ENCODE measurements at regions not wholly inside any gene's neighbourhood (a gene's known extent, or its start where the extent isn't known, plus 50 kb on each side); places are given as distances from the start of the nearest gene placed in this dataset.

DNA sequence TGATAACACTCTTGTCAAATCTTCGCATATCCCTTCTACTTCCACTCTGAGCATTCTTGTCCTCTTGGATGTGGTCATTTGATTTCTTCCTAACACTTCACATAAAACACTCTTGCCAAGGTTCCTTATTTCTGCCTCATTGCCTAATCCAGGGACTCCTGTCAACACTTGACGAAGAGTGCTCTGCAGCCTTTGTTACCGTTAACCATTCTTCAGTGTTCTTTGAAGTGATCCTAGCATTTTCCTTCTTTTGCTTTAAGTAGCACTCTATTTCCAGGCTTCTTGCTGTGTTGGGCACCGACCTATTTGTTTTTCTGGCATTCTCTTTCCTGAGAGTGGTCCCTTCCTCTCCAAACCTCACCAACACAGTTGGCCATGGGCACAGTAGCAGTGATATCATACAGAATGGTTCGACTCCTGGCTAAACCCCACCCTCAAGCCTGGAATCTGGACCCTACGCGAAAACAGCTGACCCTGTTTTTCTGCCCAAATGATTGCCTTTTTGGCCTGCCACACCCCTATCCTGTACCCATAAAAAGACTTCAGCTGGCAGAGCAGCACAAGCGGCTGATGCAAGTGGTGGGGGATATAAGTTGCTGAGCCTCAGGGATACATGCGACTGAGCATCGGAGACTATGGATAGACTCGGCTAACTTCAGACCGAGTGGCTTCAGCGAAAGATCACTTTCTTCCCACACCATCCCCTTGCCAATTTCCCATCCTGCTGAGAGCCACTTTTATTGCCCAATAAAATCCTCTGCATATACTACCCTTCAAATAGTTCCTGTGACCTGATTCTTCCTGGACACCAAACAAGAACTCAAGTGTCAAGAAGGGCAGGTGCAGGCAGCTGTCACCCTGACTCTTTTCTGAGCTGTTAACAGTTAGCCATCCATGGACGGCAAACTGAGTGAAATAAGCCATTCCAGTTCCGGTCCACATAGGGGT is 820.6 kb downstream of the CCSER2 start:
- DNase-seq, result no peak

DNA sequence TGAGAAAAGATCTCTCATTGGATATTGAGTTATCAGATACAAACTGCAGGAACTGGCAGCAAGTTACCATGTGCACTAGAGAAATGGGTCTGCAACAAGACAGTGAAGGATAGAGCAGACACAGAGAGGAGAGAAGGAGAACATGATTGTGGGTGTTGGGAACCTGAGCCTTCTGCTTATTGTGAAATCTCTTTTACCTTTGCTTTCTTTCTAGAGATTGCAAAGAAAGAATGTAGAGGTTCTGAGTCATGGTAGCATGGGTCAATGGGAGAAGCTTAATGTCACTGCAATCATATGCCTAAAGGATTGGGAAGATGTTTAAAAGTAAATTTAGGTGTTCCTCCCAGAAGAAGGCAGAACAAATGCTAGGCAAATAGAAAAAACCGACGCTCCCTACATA is 821.4 kb downstream of the CCSER2 start:
- no peak for DNase-seq

GRCh38 chr10:85151506-85151905 is 823.1 kb downstream of the CCSER2 start:
- DNase-seq, result no peak

DNA sequence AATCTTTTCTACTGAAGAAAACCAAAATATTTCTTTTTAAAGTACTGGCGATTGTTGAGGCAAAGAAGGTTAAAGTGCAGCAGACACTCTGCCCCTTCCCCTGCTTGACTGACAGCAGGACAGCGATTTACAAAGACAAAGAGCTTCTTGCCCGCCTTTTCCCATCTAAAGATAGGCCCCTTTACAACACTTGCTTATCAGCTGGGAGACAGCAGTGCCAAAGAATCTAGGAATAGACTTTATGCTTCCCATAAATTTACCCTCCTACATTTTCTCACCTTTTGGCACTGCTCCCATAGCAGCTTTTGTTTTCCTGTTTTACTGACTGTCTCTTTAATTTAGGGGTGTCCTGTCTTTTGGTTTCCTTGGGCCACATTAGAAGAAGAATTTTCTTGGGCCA is 824.1 kb downstream of the CCSER2 start:
- no peak for DNase-seq

- no peak for DNase-seq
Observed at GRCh38 chr10:85152911-85153310, 824.5 kb downstream of the CCSER2 start.

GRCh38 chr10:85157206-85157605 is 828.8 kb downstream of the CCSER2 start:
- DNase-seq, result no peak

GRCh38 chr10:85168243-85168642 is 839.9 kb downstream of the CCSER2 start:
- DNase-seq, result no peak

DNA sequence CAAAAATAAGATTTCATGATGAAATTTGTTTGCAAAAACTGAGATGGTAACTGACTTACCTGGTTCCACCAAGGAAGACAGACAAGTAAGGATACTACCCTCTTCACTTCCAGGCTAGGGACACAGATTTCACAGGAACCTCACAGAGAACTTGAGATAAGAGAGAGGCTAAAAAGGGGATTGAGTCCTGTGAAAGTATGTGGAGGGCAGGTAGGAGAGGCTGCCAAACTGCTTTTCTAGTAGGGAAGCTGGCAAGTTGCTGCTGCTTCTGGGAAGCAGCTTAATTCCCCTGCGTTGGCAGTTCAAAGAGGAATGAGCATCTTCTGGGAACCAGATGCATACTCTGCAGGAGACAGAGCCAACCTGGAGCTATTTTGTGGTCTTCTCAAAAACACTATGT is 841.6 kb downstream of the CCSER2 start:
- no peak for DNase-seq

GRCh38 chr10:85175635-85176034 is 847.2 kb downstream of the CCSER2 start:
- DNase-seq, result no peak

- no peak for DNase-seq
Observed at GRCh38 chr10:85177767-85178166, 849.4 kb downstream of the CCSER2 start.

DNA sequence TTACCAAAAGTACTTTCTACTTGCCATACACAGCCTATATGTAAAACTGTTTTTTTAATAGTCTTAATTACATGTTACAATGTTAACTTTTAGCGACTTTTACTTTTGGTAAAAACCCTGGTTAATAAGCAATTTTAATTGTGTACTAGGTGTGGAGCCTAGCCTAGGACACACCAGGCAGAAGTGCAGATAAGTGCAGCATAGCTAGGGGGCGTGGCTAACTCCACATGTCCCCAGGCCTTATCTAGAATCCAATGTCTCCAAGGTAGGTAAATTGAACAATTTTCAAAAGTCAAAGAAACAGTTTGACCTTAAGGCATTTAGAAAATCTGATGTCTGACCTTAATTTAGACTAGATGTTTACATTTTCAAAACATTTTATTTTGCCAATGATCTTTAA is 858.7 kb downstream of the CCSER2 start:
- no peak for DNase-seq

DNA sequence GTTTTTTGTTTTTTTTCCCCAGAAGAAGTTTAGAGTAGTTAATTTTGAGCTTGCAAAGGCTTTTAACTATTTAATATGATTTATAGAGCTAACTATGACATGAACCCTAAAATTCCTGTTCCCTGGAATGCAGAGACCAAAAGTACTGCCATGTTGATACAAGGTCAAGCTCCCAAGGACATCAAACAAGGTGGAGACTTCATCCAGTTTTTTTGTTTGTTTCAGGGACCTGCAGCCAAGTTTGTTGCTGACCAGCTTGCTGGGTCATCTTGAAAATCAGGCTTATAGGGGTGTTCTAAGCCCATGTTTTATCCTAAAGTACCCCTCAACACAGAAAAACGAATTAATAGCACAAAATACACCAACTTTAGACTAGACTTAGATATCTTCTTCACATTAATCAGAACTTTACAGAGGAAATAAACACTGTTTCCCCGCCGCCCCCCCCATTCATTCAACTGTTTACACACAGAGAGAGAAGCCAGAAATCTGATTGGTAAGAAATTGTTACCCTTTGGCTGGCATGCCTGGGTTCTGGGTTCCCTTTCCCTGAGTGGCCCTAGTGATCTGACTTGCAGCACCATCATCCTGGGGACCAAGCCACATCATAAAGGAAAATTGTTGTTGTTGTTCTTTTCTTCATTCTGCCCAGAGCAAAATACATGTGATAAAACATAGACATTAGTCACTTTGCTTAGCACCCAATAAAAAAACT is 860.5 kb downstream of the CCSER2 start:
- no peak for DNase-seq

DNA sequence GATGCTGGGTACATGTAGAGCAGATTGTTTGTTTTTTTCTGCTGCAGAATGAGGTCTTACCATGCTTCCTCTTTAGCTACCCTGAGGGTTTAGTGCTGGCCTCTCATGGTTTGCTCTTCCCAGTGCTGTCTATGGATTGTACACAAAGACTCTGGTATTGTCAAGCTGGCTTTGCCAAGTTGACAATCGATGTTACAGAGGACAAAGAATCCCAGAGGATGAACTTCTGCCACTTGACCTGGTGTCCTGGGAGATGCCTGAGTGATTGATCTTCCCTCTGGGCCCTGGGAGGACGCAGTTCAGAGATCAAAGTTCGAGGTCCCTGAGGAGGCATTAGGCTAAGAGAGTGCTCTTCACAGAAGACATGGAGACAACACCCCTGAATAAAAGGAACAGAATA is 865.4 kb downstream of the CCSER2 start:
- DNase-seq, result no peak

- DNase-seq, result no peak
Observed at GRCh38 chr10:85194706-85195105, 866.3 kb downstream of the CCSER2 start.

GRCh38 chr10:85195596-85195995 is 867.2 kb downstream of the CCSER2 start:
- no peak for DNase-seq

GRCh38 chr10:85204814-85205213 is 876.4 kb downstream of the CCSER2 start:
- DNase-seq, result no peak

- DNase-seq, result no peak
Observed at GRCh38 chr10:85212526-85212925, 884.1 kb downstream of the CCSER2 start.

DNA sequence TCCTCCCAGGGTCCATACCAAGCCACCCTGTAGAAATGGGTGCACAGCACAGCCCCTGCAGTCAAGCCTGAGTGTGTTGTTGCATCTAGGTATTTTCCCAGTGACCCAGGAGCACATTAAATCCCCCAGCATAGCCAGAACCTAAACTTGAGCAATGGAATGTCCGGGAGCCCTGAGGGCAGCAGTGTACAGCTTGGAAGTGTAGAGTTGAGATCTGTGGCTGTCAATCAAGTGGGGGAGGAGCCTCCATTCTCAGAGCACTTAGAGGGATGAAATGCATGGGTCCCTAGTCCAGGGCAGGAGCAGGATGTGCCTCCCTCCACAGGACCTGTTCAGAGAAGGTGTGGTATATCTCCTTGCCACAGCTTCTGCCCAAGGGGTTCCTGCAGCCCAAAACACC is 885.1 kb downstream of the CCSER2 start:
- DNase-seq, result no peak

- DNase-seq, result no peak
Observed at GRCh38 chr10:85222300-85222699, 893.9 kb downstream of the CCSER2 start.

DNA sequence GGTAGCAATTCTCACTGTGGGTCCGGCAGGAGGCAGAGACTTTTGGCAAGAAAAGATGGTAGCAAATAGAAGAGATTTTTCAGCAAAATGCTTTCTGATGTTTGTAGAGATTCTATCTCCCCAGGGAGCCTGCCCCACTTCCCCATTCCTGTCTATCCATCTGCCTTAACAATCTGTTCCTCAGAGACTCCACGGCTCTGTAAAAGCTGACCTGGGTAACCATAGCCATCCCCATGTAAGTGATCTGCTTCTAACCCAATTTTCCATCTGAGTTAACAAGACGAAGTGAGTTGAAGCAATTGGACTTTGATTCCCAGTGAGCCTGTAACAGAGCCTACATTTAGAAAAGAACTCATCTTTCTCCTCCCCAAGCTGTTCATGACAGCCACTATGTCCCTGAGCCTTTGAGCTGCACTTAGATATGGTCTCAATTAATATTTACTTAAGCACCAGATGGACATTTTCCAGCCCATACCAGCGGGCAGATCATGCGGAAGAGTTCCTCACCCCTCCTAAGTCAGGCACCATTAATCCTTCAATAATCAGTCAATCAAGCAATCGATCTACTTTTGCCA is 896.1 kb downstream of the CCSER2 start:
- DNase-seq, result no peak

DNA sequence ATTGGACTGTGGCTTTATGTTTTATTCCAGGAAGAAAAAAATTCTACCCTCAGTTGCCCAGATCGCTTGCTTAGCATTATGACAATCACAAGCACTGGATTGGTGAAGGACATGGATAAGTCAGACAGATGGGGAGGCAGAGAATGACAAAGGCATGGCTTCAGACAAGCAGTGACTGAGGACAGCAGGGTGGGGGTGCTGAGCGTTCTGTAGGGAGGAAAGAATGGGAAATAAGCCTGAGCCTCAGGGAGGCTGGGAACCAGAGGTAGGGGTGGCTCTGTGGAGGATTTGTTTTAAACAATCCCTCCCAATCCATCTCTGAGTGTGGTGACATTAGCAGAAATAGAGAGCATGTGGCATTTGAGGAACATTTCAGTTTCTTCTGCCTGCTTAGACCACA is 896.9 kb downstream of the CCSER2 start:
- DNase-seq, result no peak

DNA sequence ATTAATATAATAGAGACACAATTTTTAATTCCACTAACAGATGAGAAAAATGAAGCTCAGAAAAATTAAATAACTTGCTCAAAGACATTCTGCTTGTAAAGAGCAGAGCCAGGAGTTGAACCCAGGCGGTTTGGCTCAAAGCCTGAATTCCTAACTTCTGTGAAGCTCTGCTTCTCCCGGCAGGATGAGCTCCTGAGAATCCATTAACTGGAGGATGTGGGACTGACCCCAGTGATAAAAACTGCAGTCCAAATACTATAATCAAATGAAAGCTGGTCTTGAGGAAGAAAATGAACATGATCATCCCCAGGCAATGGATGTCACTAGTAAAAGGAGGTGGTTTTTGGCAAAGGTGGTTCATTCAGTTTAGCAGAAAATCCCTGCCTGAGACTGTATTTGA is 898.2 kb downstream of the CCSER2 start:
- DNase-seq, result no peak

DNA sequence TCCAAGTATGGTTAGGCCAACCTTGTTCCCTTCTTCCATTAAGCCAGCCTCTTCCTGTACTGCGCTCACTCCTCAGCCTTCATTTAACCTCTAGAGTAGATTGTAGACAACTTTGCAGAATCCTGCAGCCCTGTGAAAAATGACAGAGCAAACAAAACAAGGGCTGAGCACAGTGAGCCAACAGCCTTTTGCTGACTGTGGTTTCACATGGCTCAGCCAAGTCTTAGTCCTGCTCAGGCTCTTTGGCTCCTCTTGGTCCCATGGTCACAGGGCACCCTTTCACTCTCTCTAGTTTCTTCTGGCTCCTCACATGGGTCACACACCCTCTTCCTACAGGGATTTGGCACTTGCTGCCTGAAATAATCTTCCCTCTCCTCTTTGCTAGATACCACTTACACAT is 900.3 kb downstream of the CCSER2 start:
- DNase-seq, result no peak
